K562 (cell line): ENCODE measurements at regions not wholly inside any gene's neighbourhood (a gene's known extent, or its start where the extent isn't known, plus 50 kb on each side); places are given as distances from the start of the nearest gene placed in this dataset.

Experiments
- ARNT ChIP-seq, 2 experiments: fragments of 450-650 bp; IDR thresholded peaks; 2 replicates each; pipeline ENCODE4 v1.6.1; 2016; ENCODE audit warnings: mild to moderate bottlenecking in 1 of 2
- GATAD2A ChIP-seq: fragments of 450-650 bp; IDR thresholded peaks from 2 replicates; pipeline ENCODE4 v1.6.1; 2017
- KDM4B ChIP-seq, 2 experiments: fragments of 450-650 bp in 1 of 2; sonication (generic) in 1 of 2; IDR thresholded peaks; 2 replicates each; pipeline ENCODE4 v1.6.1; 2016 to 2017; ENCODE audit warnings: borderline replicate concordance in 2 of 2, antibody characterized with exemption in 1 of 2, low read depth in 1 of 2, mild to moderate bottlenecking in 1 of 2
- MAFF ChIP-seq: IDR thresholded peaks from 2 replicates; pipeline ENCODE4 v1.6.1; 2012; ENCODE audit warnings: low read length, improper control_type of control experiment
- PHB2 ChIP-seq: fragments of 450-650 bp; IDR thresholded peaks from 2 replicates; pipeline ENCODE4 v1.6.1; 2017; ENCODE audit warnings: low read depth
- RBBP5 ChIP-seq: fragments of 200-600 bp; sonication (generic); IDR thresholded peaks from 2 replicates; pipeline ENCODE4 v1.6.1; 2012; ENCODE audit warnings: borderline replicate concordance, mild to moderate bottlenecking, low read length, control low read depth, inconsistent platforms; ENCODE audit not compliant: insufficient read depth, poor library complexity, severe bottlenecking
- RHOXF2B ChIP-seq: fragments of 250-450 bp; sonication (Bioruptor Pico); conservative IDR thresholded peaks from 2 replicates; pipeline ENCODE4 v1.5.1; 2021
- SNRNP70 ChIP-seq: fragments of 200-400 bp; formaldehyde crosslinking; optimal IDR thresholded peaks from 2 replicates; pipeline ENCODE3; 2017; ENCODE audit warnings: low read depth, low read length
- TSC22D4 ChIP-seq: fragments of 450-650 bp; IDR thresholded peaks from 2 replicates; pipeline ENCODE4 v1.6.1; 2016; ENCODE audit warnings: missing genetic modification characterization, missing biosample characterization, control low read depth
- ZNF431 ChIP-seq: sonication (generic); formaldehyde crosslinking; IDR thresholded peaks from 2 replicates; pipeline ENCODE4 v1.8.0; 2022; ENCODE audit warnings: mild to moderate bottlenecking, missing genetic modification reagents
- TF ChIP-seq, protein P1 (sequence below): sonication (generic); formaldehyde crosslinking; IDR thresholded peaks from 2 replicates; pipeline ENCODE4 v1.8.0; 2022; ENCODE audit warnings: mild to moderate bottlenecking, low read depth, missing genetic modification reagents
- TF ChIP-seq, protein P2 (sequence below): fragments of 250-450 bp; sonication (Bioruptor Pico); IDR thresholded peaks from 2 replicates; pipeline ENCODE4 v1.8.0; 2022; ENCODE audit warnings: moderate library complexity, mild to moderate bottlenecking, inconsistent platforms
- TF ChIP-seq, protein P3 (sequence below): sonication (generic); formaldehyde crosslinking; IDR thresholded peaks from 2 replicates; pipeline ENCODE4 v1.8.0; 2022; ENCODE audit warnings: mild to moderate bottlenecking, missing genetic modification reagents

DNA sequence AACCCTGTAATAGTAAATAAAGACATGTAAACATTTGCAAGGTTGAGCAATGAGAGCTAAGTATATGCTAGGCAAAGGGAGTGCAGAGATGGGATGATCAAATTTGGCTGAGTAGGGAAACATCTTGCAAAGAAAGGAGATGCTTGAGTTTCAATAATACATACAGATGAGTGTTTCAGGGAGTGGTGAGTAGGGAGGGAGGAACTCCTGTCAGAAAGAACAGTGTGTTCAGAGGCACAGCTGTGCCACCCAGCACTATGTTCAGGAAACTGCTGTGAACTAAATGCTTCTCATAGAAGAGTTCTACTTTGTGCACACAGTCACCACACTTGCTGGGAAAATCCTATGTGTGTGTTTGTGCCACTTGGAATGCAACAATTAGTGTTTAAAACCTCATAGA lies 1077.1 kb downstream of the UQCRFS1 start:
- no peak for TF ChIP-seq ZNF431 (CRISPR knock-in tag)
- TF ChIP-seq, protein P1, sequence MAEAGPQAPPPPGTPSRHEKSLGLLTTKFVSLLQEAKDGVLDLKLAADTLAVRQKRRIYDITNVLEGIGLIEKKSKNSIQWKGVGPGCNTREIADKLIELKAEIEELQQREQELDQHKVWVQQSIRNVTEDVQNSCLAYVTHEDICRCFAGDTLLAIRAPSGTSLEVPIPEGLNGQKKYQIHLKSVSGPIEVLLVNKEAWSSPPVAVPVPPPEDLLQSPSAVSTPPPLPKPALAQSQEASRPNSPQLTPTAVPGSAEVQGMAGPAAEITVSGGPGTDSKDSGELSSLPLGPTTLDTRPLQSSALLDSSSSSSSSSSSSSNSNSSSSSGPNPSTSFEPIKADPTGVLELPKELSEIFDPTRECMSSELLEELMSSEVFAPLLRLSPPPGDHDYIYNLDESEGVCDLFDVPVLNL (CRISPR knock-in tag) = no peak
- TF ChIP-seq PHB2 = no peak
- no peak for TF ChIP-seq TSC22D4
- no peak for TF ChIP-seq KDM4B (IDR thresholded peaks at IDR 0.05; ENCODE audit: borderline replicate concordance in 2 of 2, low read depth in 1 of 2)
- no peak for TF ChIP-seq RBBP5
- TF ChIP-seq, protein P2, sequence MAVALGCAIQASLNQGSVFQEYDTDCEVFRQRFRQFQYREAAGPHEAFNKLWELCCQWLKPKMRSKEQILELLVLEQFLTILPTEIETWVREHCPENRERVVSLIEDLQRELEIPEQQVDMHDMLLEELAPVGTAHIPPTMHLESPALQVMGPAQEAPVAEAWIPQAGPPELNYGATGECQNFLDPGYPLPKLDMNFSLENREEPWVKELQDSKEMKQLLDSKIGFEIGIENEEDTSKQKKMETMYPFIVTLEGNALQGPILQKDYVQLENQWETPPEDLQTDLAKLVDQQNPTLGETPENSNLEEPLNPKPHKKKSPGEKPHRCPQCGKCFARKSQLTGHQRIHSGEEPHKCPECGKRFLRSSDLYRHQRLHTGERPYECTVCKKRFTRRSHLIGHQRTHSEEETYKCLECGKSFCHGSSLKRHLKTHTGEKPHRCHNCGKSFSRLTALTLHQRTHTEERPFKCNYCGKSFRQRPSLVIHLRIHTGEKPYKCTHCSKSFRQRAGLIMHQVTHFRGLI (CRISPR knock-in tag) = no peak
- TF ChIP-seq MAFF = no peak
- TF ChIP-seq, protein P3, sequence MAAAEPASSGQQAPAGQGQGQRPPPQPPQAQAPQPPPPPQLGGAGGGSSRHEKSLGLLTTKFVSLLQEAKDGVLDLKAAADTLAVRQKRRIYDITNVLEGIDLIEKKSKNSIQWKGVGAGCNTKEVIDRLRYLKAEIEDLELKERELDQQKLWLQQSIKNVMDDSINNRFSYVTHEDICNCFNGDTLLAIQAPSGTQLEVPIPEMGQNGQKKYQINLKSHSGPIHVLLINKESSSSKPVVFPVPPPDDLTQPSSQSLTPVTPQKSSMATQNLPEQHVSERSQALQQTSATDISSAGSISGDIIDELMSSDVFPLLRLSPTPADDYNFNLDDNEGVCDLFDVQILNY (CRISPR knock-in tag) = no peak
- no peak for TF ChIP-seq ARNT (IDR thresholded peaks at IDR 0.05)
- no peak for TF ChIP-seq SNRNP70
- no peak for TF ChIP-seq RHOXF2B
- TF ChIP-seq GATAD2A = no peak
